HFF-Myc (cell line): ENCODE measurements at regions not wholly inside any gene's neighbourhood (a gene's known extent, or its start where the extent isn't known, plus 50 kb on each side); places are given as distances from the start of the nearest gene placed in this dataset.
"Not testable (repeated sequence)": the region's sequence is repeated elsewhere in the genome, so short reads cannot be mapped to it uniquely, and the experiment has no call there.

ENCODE experiments used
- DNase-seq: peaks from one replicate; pipeline ENCODE4 v3.0.0-alpha.2; 2011; ENCODE audit warnings: low read depth; ENCODE audit errors: extremely low read depth
- H3K4me3 ChIP-seq: replicated peaks from 2 replicates; pipeline ENCODE4 v1.5.1; 2011; ENCODE audit warnings: low read depth, mild to moderate bottlenecking, control low read depth, low read length

GRCh38 chr20:29606171-29606570 lies 1651.3 kb upstream of the DEFB115 start:
- not testable (repeated sequence) for DNase-seq, H3K4me3 ChIP-seq

GRCh38 chr20:29629395-29629794 lies 1628.1 kb upstream of the DEFB115 start:
- DNase-seq, H3K4me3 ChIP-seq: not testable (repeated sequence)
